ENCODE measurements at regions not wholly inside any gene's neighbourhood (a gene's known extent, or its start where the extent isn't known, plus 50 kb on each side); places are given as distances from the start of the nearest gene placed in this dataset.
"Not testable (repeated sequence)": the region's sequence is repeated elsewhere in the genome, so short reads cannot be mapped to it uniquely, and the experiment has no call there.

GRCh38 chr17:27007734-27008531 lies 286.0 kb upstream of the WSB1 start:
- CTCF ChIA-PET; H3K4me3 ChIP-seq (ENCODE audit: low read depth, low read length); DNase-seq (ENCODE audit: low read depth, low spot score); POLR2A ChIA-PET: not testable (repeated sequence)

- ChIA-PET POLR2A (no interaction called here), CTCF (no interaction called here)
- no peak for TF ChIP-seq CTCF (IDR thresholded peaks at IDR 0.05; ENCODE audit: insufficient read depth, low read length, missing control alignments)
- no peak overlapping the region for H3K4me3 ChIP-seq (ENCODE audit: low read depth, low read length)
- DNase-seq (ENCODE audit: low read depth, low spot score): no peak
Measured at GRCh38 chr17:27009087-27009486, 284.8 kb upstream of the WSB1 start.

GRCh38 chr17:27010138-27010537 lies 283.8 kb upstream of the WSB1 start:
- CTCF ChIA-PET: not testable (repeated sequence)

GRCh38 chr17:27030552-27030951 lies 263.4 kb upstream of the WSB1 start:
- DNase-seq (ENCODE audit: low read depth, low spot score); H3K4me3 ChIP-seq (ENCODE audit: low read depth, low read length); CTCF ChIA-PET; POLR2A ChIA-PET: not testable (repeated sequence)

More at GRCh38 chr17:27010138-27010537, 283.8 kb upstream of the WSB1 start:
- H3K4me3 ChIP-seq (ENCODE audit: low read depth, low read length); DNase-seq (ENCODE audit: low read depth, low spot score); POLR2A ChIA-PET: not testable (repeated sequence)

GRCh38 chr17:27038676-27039075 lies 255.2 kb upstream of the WSB1 start:
- no peak overlapping the region for H3K4me3 ChIP-seq (ENCODE audit: low read depth, low read length)
- POLR2A ChIA-PET: no interaction called here
- CTCF ChIA-PET: no interaction called here
- DNase-seq (ENCODE audit: low read depth, low spot score): no peak
- no peak for TF ChIP-seq CTCF (IDR thresholded peaks at IDR 0.05; ENCODE audit: insufficient read depth, low read length, missing control alignments)

GRCh38 chr17:27045039-27045438 lies 248.9 kb upstream of the WSB1 start:
- CTCF ChIA-PET; DNase-seq (ENCODE audit: low read depth, low spot score); POLR2A ChIA-PET; H3K4me3 ChIP-seq (ENCODE audit: low read depth, low read length): not testable (repeated sequence)

- TF ChIP-seq CTCF (IDR thresholded peaks at IDR 0.05; ENCODE audit: insufficient read depth, low read length, missing control alignments): no peak
- H3K4me3 ChIP-seq (ENCODE audit: low read depth, low read length): no peak overlapping the region
- DNase-seq (ENCODE audit: low read depth, low spot score): no peak
- POLR2A ChIA-PET: no interaction called here
- CTCF ChIA-PET: no interaction called here
Measured at GRCh38 chr17:27049104-27049784, 244.7 kb upstream of the WSB1 start.

GRCh38 chr17:27065588-27065987 lies 228.3 kb upstream of the WSB1 start:
- no peak for DNase-seq (ENCODE audit: low read depth, low spot score)
- no peak overlapping the region for H3K4me3 ChIP-seq (ENCODE audit: low read depth, low read length)
- ChIA-PET POLR2A (no interaction called here), CTCF (no interaction called here)
- TF ChIP-seq CTCF (IDR thresholded peaks at IDR 0.05; ENCODE audit: insufficient read depth, low read length, missing control alignments): no peak

All from AG04449 (cell line).